Osteoblast (primary cell): ENCODE measurements at regions not wholly inside any gene's neighbourhood (a gene's known extent, or its start where the extent isn't known, plus 50 kb on each side); places are given as distances from the start of the nearest gene placed in this dataset.
"Not testable (repeated sequence)": the region's sequence is repeated elsewhere in the genome, so short reads cannot be mapped to it uniquely, and the experiment has no call there.

Source experiments
- DNase-seq: peaks from one replicate; pipeline ENCODE4 v3.0.0; 2011; ENCODE audit warnings: low spot score, mixed read lengths; ENCODE audit not compliant: insufficient read length; ENCODE audit errors: missing footprints
- H2AFZ ChIP-seq: 2 replicates; pipeline ENCODE4 v1.6.0; 2011; ENCODE audit warnings: mild to moderate bottlenecking, low read length
- H3K27ac ChIP-seq: 2 replicates; pipeline ENCODE4 v1.5.1; 2011; ENCODE audit warnings: mild to moderate bottlenecking, low read depth, low read length, moderate library complexity
- H3K27me3 ChIP-seq: 2 replicates; pipeline ENCODE4 v1.6.0; 2012; ENCODE audit warnings: mild to moderate bottlenecking, control low read depth, inconsistent platforms, low read length, moderate library complexity; ENCODE audit not compliant: insufficient read depth
- H3K36me3 ChIP-seq: 2 replicates; pipeline ENCODE4 v1.5.1; 2011; ENCODE audit warnings: mild to moderate bottlenecking, low read length, control low read depth, moderate library complexity; ENCODE audit not compliant: insufficient read depth
- H3K4me1 ChIP-seq: 2 replicates; pipeline ENCODE4 v1.5.1; 2011; ENCODE audit warnings: mild to moderate bottlenecking, low read length, control low read depth, moderate library complexity; ENCODE audit not compliant: insufficient read depth
- H3K4me2 ChIP-seq: 2 replicates; pipeline ENCODE4 v1.6.0; 2011; ENCODE audit warnings: mild to moderate bottlenecking, low read length; ENCODE audit not compliant: insufficient read depth
- H3K4me3 ChIP-seq: fragments of 200-600 bp; sonication (generic); 3 replicates; pipeline ENCODE4 v1.5.1; 2012; ENCODE audit warnings: mild to moderate bottlenecking, low read length, inconsistent platforms; ENCODE audit not compliant: insufficient read depth
- H3K79me2 ChIP-seq: 2 replicates; pipeline ENCODE4 v1.6.0; 2012; ENCODE audit warnings: mild to moderate bottlenecking, low read length, control low read depth, inconsistent platforms; ENCODE audit not compliant: insufficient read depth
- H3K9me3 ChIP-seq: 2 replicates; pipeline ENCODE4 v1.5.1; 2011; ENCODE audit warnings: low read depth, low read length, control low read depth
- H4K20me1 ChIP-seq: 2 replicates; pipeline ENCODE4 v1.6.0; 2012; ENCODE audit warnings: mild to moderate bottlenecking, low read length, control low read depth; ENCODE audit not compliant: insufficient read depth
- TF ChIP-seq, protein P1 (sequence below): IDR thresholded peaks from 2 replicates; pipeline ENCODE4 v1.5.1; 2011; ENCODE audit warnings: mild to moderate bottlenecking, low read depth, low read length, moderate library complexity; ENCODE audit errors: extremely low read depth

DNA sequence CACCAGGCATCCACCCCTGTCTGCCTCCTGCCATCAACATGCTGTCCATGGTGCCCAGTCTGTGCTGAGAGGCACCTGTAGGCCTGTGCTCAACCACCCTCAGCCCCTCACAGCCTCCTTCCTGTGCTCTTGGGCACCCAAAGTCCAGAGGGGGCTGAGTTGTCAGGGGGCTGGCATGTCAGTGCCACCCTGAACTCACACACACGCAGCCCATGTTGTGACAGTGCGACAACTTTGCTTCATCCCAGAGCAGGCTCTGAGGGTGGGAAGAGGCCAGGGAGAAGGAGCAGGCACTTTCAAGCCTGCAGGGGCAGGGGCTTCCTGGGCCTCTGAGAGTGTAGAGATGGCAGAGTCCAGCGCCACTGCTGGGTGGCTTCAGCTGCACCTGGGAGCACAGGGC, 491.0 kb downstream of the TMEM135 start:
- no peaks in the 10 kb centered on the region for H3K27me3 ChIP-seq
- no peaks in the 10 kb centered on the region for H3K9me3 ChIP-seq
- TF ChIP-seq, protein P1, sequence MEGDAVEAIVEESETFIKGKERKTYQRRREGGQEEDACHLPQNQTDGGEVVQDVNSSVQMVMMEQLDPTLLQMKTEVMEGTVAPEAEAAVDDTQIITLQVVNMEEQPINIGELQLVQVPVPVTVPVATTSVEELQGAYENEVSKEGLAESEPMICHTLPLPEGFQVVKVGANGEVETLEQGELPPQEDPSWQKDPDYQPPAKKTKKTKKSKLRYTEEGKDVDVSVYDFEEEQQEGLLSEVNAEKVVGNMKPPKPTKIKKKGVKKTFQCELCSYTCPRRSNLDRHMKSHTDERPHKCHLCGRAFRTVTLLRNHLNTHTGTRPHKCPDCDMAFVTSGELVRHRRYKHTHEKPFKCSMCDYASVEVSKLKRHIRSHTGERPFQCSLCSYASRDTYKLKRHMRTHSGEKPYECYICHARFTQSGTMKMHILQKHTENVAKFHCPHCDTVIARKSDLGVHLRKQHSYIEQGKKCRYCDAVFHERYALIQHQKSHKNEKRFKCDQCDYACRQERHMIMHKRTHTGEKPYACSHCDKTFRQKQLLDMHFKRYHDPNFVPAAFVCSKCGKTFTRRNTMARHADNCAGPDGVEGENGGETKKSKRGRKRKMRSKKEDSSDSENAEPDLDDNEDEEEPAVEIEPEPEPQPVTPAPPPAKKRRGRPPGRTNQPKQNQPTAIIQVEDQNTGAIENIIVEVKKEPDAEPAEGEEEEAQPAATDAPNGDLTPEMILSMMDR: no peak
- H3K4me2 ChIP-seq: no peak overlapping the region
- no peaks in the 10 kb centered on the region for H3K4me1 ChIP-seq
- no peak overlapping the region for H3K4me3 ChIP-seq
- H3K36me3 ChIP-seq: no peaks in the 10 kb centered on the region
- H3K27ac ChIP-seq: no peak overlapping the region
- no peaks in the 10 kb centered on the region for H4K20me1 ChIP-seq
- DNase-seq: no peak
- H2AFZ ChIP-seq: no peak overlapping the region
- H3K79me2 ChIP-seq: no peaks in the 10 kb centered on the region

DNA sequence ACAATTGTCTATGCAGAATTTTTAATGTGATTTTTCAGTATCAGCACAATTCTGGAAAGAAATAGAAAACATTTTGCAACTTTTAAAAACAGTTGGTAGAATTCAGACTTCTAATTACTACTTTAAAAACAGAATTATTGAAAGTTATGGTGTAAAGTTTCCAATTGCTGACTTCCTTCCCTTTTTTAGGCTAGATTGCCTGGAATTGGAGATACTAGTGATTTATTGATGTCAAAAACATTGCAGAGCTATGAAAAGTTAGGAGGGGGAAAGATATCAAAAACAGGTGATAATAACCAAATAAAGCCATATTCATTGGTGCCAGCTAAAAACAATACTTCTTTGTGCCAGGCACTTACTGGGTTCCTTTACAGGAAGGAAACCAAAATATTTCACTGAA, 485.5 kb downstream of the TMEM135 start:
- no peak overlapping the region for H3K27ac ChIP-seq
- no peak overlapping the region for H2AFZ ChIP-seq
- H3K79me2 ChIP-seq: no peaks in the 10 kb centered on the region
- no peaks in the 10 kb centered on the region for H3K4me1 ChIP-seq
- H3K4me3 ChIP-seq: no peak overlapping the region
- H3K27me3 ChIP-seq: no peaks in the 10 kb centered on the region
- H4K20me1 ChIP-seq: no peaks in the 10 kb centered on the region
- H3K4me2 ChIP-seq: no peak overlapping the region
- TF ChIP-seq, protein P1: no peak
- no peaks in the 10 kb centered on the region for H3K9me3 ChIP-seq
- H3K36me3 ChIP-seq: no peaks in the 10 kb centered on the region
- no peak for DNase-seq

DNA sequence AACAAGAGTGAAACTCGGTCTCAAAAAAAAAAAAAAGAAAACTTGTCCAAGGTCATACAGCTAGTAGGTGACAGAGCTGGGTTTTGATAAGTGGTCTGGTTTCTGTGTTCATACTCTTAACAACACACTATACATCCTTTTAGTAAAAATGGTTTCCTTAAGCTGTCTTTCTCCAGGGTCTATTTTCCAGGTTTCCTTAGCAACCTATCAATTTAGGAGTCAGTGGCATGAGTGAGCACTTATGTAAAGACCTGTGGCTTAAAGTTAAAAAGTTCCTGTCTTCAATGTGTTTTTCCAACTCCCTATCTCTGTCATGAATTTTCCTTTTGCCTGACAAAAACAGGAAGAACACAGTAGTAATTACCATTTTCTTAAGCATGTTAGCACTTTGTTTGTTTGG, 480.5 kb downstream of the TMEM135 start:
- Histone ChIP-seq H3K9me3 (no peaks in the 10 kb centered on the region), H4K20me1 (no peaks in the 10 kb centered on the region), H3K79me2 (no peaks in the 10 kb centered on the region), H3K36me3 (no peaks in the 10 kb centered on the region), H3K4me1 (no peaks in the 10 kb centered on the region), H3K4me3 (no peak overlapping the region), H3K27ac (no peak overlapping the region), H2AFZ (no peak overlapping the region), H3K4me2 (no peak overlapping the region), H3K27me3 (no peaks in the 10 kb centered on the region)
- TF ChIP-seq, protein P1: no peak
- DNase-seq: no peak

DNA sequence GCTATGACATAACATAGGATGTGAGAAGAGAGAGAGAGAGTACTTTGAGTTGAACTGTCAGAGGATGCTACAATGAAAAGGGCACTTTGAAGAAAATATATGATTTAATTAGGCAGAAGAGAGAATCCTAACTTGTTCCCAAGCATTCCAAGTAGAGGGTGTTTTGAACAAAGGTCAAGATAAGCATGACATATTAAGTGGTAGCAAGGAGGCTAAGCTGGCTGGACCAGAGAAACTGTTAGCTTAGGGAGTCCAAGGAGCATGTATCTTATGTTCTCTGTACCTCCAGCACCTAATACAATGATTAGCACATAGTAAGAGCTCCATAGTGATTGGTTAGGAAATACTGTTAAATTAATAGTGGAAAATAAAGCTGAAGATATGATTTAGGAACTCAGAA, 479.6 kb downstream of the TMEM135 start:
- H4K20me1 ChIP-seq: no peaks in the 10 kb centered on the region
- no peak overlapping the region for H3K27ac ChIP-seq
- no peak overlapping the region for H2AFZ ChIP-seq
- H3K9me3 ChIP-seq: no peaks in the 10 kb centered on the region
- no peak overlapping the region for H3K4me3 ChIP-seq
- no peak overlapping the region for H3K4me2 ChIP-seq
- H3K27me3 ChIP-seq: no peaks in the 10 kb centered on the region
- TF ChIP-seq, protein P1: no peak
- DNase-seq: no peak
- no peaks in the 10 kb centered on the region for H3K79me2 ChIP-seq
- H3K36me3 ChIP-seq: no peaks in the 10 kb centered on the region
- no peaks in the 10 kb centered on the region for H3K4me1 ChIP-seq

DNA sequence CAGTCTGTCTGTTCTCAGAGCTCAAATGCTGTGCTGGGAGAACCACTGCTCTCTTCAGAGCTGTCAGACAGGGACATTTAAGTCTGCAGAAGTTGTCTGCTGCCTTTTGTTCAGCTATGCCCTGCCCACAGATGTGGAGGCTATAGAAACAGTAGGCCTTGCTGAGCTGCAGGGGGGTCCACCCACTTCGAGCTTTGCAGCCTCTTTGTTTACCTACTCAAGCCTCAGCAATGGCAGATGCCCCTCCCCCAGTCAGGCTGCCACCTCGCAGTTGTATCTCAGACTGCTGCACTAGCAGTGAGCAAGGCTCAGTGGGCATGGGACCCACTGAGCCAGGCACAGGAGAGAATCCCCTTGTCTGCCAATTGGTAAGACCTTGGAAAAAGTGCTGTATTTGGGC, 470.0 kb downstream of the TMEM135 start:
- H3K4me2 ChIP-seq, H3K79me2 ChIP-seq, H3K9me3 ChIP-seq, DNase-seq, H3K27me3 ChIP-seq, H3K4me1 ChIP-seq, H3K27ac ChIP-seq, H2AFZ ChIP-seq, H3K36me3 ChIP-seq, H4K20me1 ChIP-seq, H3K4me3 ChIP-seq: not testable (repeated sequence)

DNA sequence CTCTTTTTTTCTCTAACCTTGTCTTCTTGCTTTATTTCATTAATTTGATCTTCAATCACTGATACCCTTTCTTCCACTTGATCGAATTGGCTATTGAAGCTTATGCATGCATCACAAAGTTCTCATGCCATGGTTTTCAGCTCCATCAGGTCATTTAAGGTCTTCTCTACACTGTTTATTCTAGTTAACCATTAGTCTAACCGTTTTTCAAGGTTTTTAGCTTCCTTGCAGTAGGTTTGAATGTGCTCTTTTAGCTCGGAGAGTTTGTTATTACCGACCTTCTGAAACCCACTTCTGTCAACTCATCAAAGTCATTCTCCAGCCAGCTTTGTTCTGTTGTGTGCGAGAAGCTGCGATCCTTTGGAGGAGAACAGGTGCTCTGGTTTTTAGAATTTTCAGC, 469.2 kb downstream of the TMEM135 start:
- H4K20me1 ChIP-seq, H3K4me3 ChIP-seq, H3K27ac ChIP-seq, H3K4me1 ChIP-seq, DNase-seq, H3K79me2 ChIP-seq, H2AFZ ChIP-seq, H3K4me2 ChIP-seq, H3K27me3 ChIP-seq, H3K36me3 ChIP-seq, H3K9me3 ChIP-seq: not testable (repeated sequence)
